IMR-90 (cell line): ENCODE measurements at regions not wholly inside any gene's neighbourhood (a gene's known extent, or its start where the extent isn't known, plus 50 kb on each side); places are given as distances from the start of the nearest gene placed in this dataset.

ENCODE experiments used
- ATAC-seq: fragments of 200-7000 bp; cut with Tn5 transposase; 2 replicates; pipeline ENCODE4 v1.9.1; 2020; ENCODE audit warnings: low read depth, mild to moderate bottlenecking, moderate library complexity
- BruUV-seq: library from RNA; stranded (reverse); fragments of 400-500 nt; replicated peaks from 2 replicates; lab custom pipeline; 2021; lab: Mats Ljungman, UMichigan
- CTCF ChIA-PET: fragments of 300-600 bp; formaldehyde crosslinking; extraction: SDS; loops from one replicate; lab custom pipeline; 2021; ENCODE audit warnings: antibody characterized with exemption; lab: Yijun Ruan, JAX
- POLR2A ChIA-PET: fragments of 300-600 bp; sonication (Branson Sonifier 250); formaldehyde crosslinking; loops from one replicate; lab custom pipeline; 2022; ENCODE audit warnings: antibody characterized with exemption; ENCODE audit not compliant: unreplicated experiment; lab: Charles Lee
- DNase-seq: peaks from one replicate; pipeline ENCODE4 v3.0.0; 2013
- H2AFZ ChIP-seq: replicated peaks from 2 replicates; pipeline ENCODE3; 2013; ENCODE audit warnings: low read length, mild to moderate bottlenecking; ENCODE audit not compliant: poor library complexity
- H2AK5ac ChIP-seq: 2 replicates; pipeline ENCODE4 v1.6.1; 2013; ENCODE audit warnings: low read depth, low read length, inconsistent platforms
- H2AK9ac ChIP-seq: replicated peaks from 2 replicates; pipeline ENCODE3; 2013; ENCODE audit warnings: mild to moderate bottlenecking, low read depth, low read length, moderate library complexity; ENCODE audit not compliant: poor library complexity
- H2BK120ac ChIP-seq: 2 replicates; pipeline ENCODE4 v1.6.1; 2013; ENCODE audit warnings: low read depth, low read length, inconsistent platforms
- H2BK15ac ChIP-seq: 3 replicates; pipeline ENCODE4 v1.6.1; 2013; ENCODE audit warnings: low read depth, low read length, inconsistent platforms
- H2BK20ac ChIP-seq: 2 replicates; pipeline ENCODE4 v1.6.1; 2013; ENCODE audit warnings: low read depth, mild to moderate bottlenecking, inconsistent platforms, low read length, moderate library complexity
- H2BK5ac ChIP-seq: 2 replicates; pipeline ENCODE4 v1.6.1; 2013; ENCODE audit warnings: mild to moderate bottlenecking, low read depth, low read length, inconsistent platforms; ENCODE audit not compliant: poor library complexity, severe bottlenecking
- H3K14ac ChIP-seq: replicated peaks from 2 replicates; pipeline ENCODE4 v1.6.1; 2013; ENCODE audit warnings: low read depth, low read length, inconsistent platforms
- H3K18ac ChIP-seq: 2 replicates; pipeline ENCODE4 v1.6.1; 2013; ENCODE audit warnings: low read depth, low read length, control low read depth
- H3K23ac ChIP-seq: 2 replicates; pipeline ENCODE4 v1.6.1; 2013; ENCODE audit warnings: low read depth, low read length, inconsistent platforms
- H3K27ac ChIP-seq: 2 replicates; pipeline ENCODE4 v1.5.1; 2013; ENCODE audit warnings: mild to moderate bottlenecking, control low read depth, low read length; ENCODE audit not compliant: insufficient read depth
- H3K27me3 ChIP-seq: 2 replicates; pipeline ENCODE4 v1.6.1; 2013; ENCODE audit warnings: low read length; ENCODE audit not compliant: control insufficient read depth, insufficient read depth
- H3K36me3 ChIP-seq: 2 replicates; pipeline ENCODE4 v1.6.1; 2013; ENCODE audit warnings: low read length, mixed read lengths; ENCODE audit not compliant: control insufficient read depth, insufficient read depth
- H3K4ac ChIP-seq: 2 replicates; pipeline ENCODE4 v1.6.1; 2013; ENCODE audit warnings: low read depth, low read length, inconsistent platforms
- H3K4me1 ChIP-seq: 2 replicates; pipeline ENCODE4 v1.6.1; 2013; ENCODE audit warnings: low read length, mixed read lengths; ENCODE audit not compliant: control insufficient read depth, insufficient read depth
- H3K4me2 ChIP-seq: 2 replicates; pipeline ENCODE4 v1.6.1; 2013; ENCODE audit warnings: low read depth, mild to moderate bottlenecking, control low read depth, low read length, moderate library complexity
- H3K4me3 ChIP-seq: 2 replicates; pipeline ENCODE4 v1.5.1; 2013; ENCODE audit warnings: low read depth, mild to moderate bottlenecking, control low read depth, low read length, moderate library complexity; ENCODE audit not compliant: insufficient read depth
- H3K56ac ChIP-seq: 2 replicates; pipeline ENCODE4 v1.6.1; 2013; ENCODE audit warnings: low read length, inconsistent platforms; ENCODE audit not compliant: insufficient read depth; ENCODE audit errors: extremely low read depth
- H3K79me1 ChIP-seq, 2 experiments: 2 replicates each; pipeline ENCODE4 v1.6.1; 2013; ENCODE audit warnings: low read length in 2 of 2, inconsistent platforms in 1 of 2, low read depth in 1 of 2
- H3K9ac ChIP-seq: 2 replicates; pipeline ENCODE4 v1.6.1; 2013; ENCODE audit warnings: low read depth, low read length, control low read depth
- H3K9me1 ChIP-seq: 2 replicates; pipeline ENCODE4 v1.6.1; 2013; ENCODE audit warnings: low read length, inconsistent platforms; ENCODE audit not compliant: insufficient read depth
- H3K9me3 ChIP-seq: 2 replicates; pipeline ENCODE4 v1.6.1; 2013; ENCODE audit warnings: low read length; ENCODE audit not compliant: control insufficient read depth, insufficient read depth
- H4K20me1 ChIP-seq: 2 replicates; pipeline ENCODE4 v1.6.1; 2013; ENCODE audit warnings: low read length, inconsistent platforms; ENCODE audit not compliant: insufficient read depth
- H4K5ac ChIP-seq: 2 replicates; pipeline ENCODE4 v1.6.1; 2013; ENCODE audit warnings: mild to moderate bottlenecking, low read depth, low read length, control low read depth
- H4K8ac ChIP-seq, 2 experiments: 2 replicates each; pipeline ENCODE4 v1.6.1; 2013; ENCODE audit warnings: low read depth in 2 of 2, low read length in 2 of 2, control low read depth in 1 of 2, inconsistent platforms in 1 of 2
- H4K91ac ChIP-seq: 2 replicates; pipeline ENCODE4 v1.6.1; 2013; ENCODE audit warnings: low read depth, low read length, inconsistent platforms; ENCODE audit not compliant: insufficient read depth
- BHLHE40 ChIP-seq: fragments of 150-350 bp; IDR thresholded peaks from 2 replicates; pipeline ENCODE4 v1.6.1; 2016; ENCODE audit warnings: mild to moderate bottlenecking, low read depth, low read length
- CEBPB ChIP-seq: IDR thresholded peaks from 2 replicates; pipeline ENCODE4 v1.6.1; 2012; ENCODE audit warnings: low read depth, low read length, improper control_type of control experiment
- CHD1 ChIP-seq: IDR thresholded peaks from 2 replicates; pipeline ENCODE4 v1.6.1; 2012; ENCODE audit warnings: low read depth, low read length, improper control_type of control experiment
- CTCF ChIP-seq: conservative IDR thresholded peaks from 2 replicates; pipeline ENCODE4 v1.5.1; 2012; ENCODE audit warnings: mild to moderate bottlenecking, low read depth, low read length, improper control_type of control experiment
- ELK1 ChIP-seq: fragments of 150-350 bp; IDR thresholded peaks from 2 replicates; pipeline ENCODE4 v1.6.1; 2016; ENCODE audit warnings: low read depth, mild to moderate bottlenecking, low read length, moderate library complexity, borderline replicate concordance
- FOS ChIP-seq: fragments of 150-350 bp; IDR thresholded peaks from 2 replicates; pipeline ENCODE4 v1.6.1; 2016; ENCODE audit warnings: low read depth, low read length
- MAFK ChIP-seq: IDR thresholded peaks from 2 replicates; pipeline ENCODE4 v1.6.1; 2012; ENCODE audit warnings: low read depth, low read length, improper control_type of control experiment
- MAZ ChIP-seq: IDR thresholded peaks from 2 replicates; pipeline ENCODE4 v1.6.1; 2012; ENCODE audit warnings: low read depth, mild to moderate bottlenecking, low read length, improper control_type of control experiment, moderate library complexity, borderline replicate concordance
- MXI1 ChIP-seq: IDR thresholded peaks from 2 replicates; pipeline ENCODE4 v1.6.1; 2012; ENCODE audit warnings: low read depth, mild to moderate bottlenecking, low read length, moderate library complexity, borderline replicate concordance
- NFE2L2 ChIP-seq: fragments of 150-350 bp; IDR thresholded peaks from 2 replicates; pipeline ENCODE4 v1.6.1; 2016; ENCODE audit warnings: low read depth, mild to moderate bottlenecking, low read length
- POLR2A ChIP-seq: IDR thresholded peaks from 2 replicates; pipeline ENCODE4 v1.6.1; 2012; ENCODE audit warnings: mild to moderate bottlenecking, low read depth, low read length
- RAD21 ChIP-seq: IDR thresholded peaks from 2 replicates; pipeline ENCODE4 v1.6.1; 2012; ENCODE audit warnings: low read length, improper control_type of control experiment
- RCOR1 ChIP-seq: IDR thresholded peaks from 2 replicates; pipeline ENCODE4 v1.6.1; 2012; ENCODE audit warnings: mild to moderate bottlenecking, low read length, improper control_type of control experiment; ENCODE audit not compliant: insufficient replicate concordance
- RFX5 ChIP-seq: IDR thresholded peaks from 2 replicates; pipeline ENCODE4 v1.8.0; 2012; ENCODE audit warnings: low read depth, mild to moderate bottlenecking, low read length, moderate library complexity
- SMC3 ChIP-seq: fragments of 150-350 bp; IDR thresholded peaks from 2 replicates; pipeline ENCODE4 v1.6.1; 2016; ENCODE audit warnings: low read depth, mild to moderate bottlenecking, antibody characterized with exemption, low read length, moderate library complexity
- USF2 ChIP-seq: fragments of 150-350 bp; IDR thresholded peaks from 2 replicates; pipeline ENCODE4 v1.6.1; 2017; ENCODE audit warnings: mild to moderate bottlenecking, antibody characterized with exemption, low read length, low read depth
- WGBS, 2 experiments: methylation state at CpG; one replicate each; pipeline versions ENCODE4 v1.1.5 to v1.1.7; 2013; ENCODE audit warnings: missing lambda C conversion rate in 2 of 2; ENCODE audit not compliant: insufficient read length in 1 of 2; ENCODE audit errors: extremely low coverage in 2 of 2; 5-methylcytosine and 5-hydroxymethylcytosine counted together
- dilution Hi-C: fragments of 300-500 bp; cut with HindIII; formaldehyde crosslinking; loops from one replicate; pipeline ENCODE4 v1.14.3; 2018; ENCODE audit warnings: low sequenced_read_pairs; ENCODE audit not compliant: unreplicated experiment
- in situ Hi-C: fragments of 300-500 bp; cut with MboI; formaldehyde crosslinking; loops from 3 replicates; pipeline ENCODE4 v1.14.3; 2019; ENCODE audit warnings: low sequenced_read_pairs, inconsistent platforms, mixed read lengths
- intact Hi-C: fragments of 100-400 bp; cut with micrococcal nuclease; formaldehyde crosslinking; loops from 2 replicates; pipeline ENCODE4 v1.10.0; 2022

GRCh38 chr6:86148586-86148985, 505.9 kb upstream of the SYNCRIP start:
- in situ Hi-C loops (no loop called here), dilution Hi-C loops (no loop called here), intact Hi-C loops (no loop called here)
- DNase-seq: no peak
- ChIA-PET POLR2A (no interaction called here), CTCF (no interaction called here)
- H3K36me3 ChIP-seq: no peaks in the 10 kb centered on the region
- H2BK120ac ChIP-seq: no peak overlapping the region
- no peak overlapping the region for H4K91ac ChIP-seq
- no peak overlapping the region for H3K4me3 ChIP-seq
- ATAC-seq: no peak
- no peaks in the 10 kb centered on the region for H3K9me1 ChIP-seq
- no peak overlapping the region for H3K4me2 ChIP-seq
- H2BK15ac ChIP-seq: no peak overlapping the region
- no peak overlapping the region for H3K18ac ChIP-seq
- H3K27ac ChIP-seq: no peak overlapping the region
- TF ChIP-seq USF2 (no peak), CEBPB (no peak), POLR2A (no peak), MAFK (no peak), SMC3 (no peak), RFX5 (no peak), NFE2L2 (no peak), BHLHE40 (no peak), MXI1 (no peak), CHD1 (no peak), ELK1 (no peak), RCOR1 (no peak), RAD21 (no peak), FOS (no peak), CTCF (no peak), MAZ (no peak)
- WGBS, 2 experiments: 38% methylated on average over 2 of the region's 7 CpGs; no CpG with 5 or more reads in 1 of the 2 experiments
- no peaks in the 10 kb centered on the region for H3K79me1 ChIP-seq
- H3K56ac ChIP-seq: no peak overlapping the region
- no peak overlapping the region for H3K9ac ChIP-seq
- H2AFZ ChIP-seq: no peak overlapping the region
- H2AK5ac ChIP-seq: no peak overlapping the region
- no peak overlapping the region for H2BK5ac ChIP-seq
- peaks cover 7% of the 10 kb centered on the region; the same call in 1 of the 2 replicates for H3K9me3 ChIP-seq
- no peak overlapping the region for H3K4ac ChIP-seq
- no peaks in the 10 kb centered on the region for H4K20me1 ChIP-seq
- H2BK20ac ChIP-seq: no peak overlapping the region
- no TSS peak for BruUV-seq
- H3K27me3 ChIP-seq: no peaks in the 10 kb centered on the region
- no peak overlapping the region for H2AK9ac ChIP-seq
- H3K4me1 ChIP-seq: no peaks in the 10 kb centered on the region
- H4K8ac ChIP-seq: no peak overlapping the region
- no peak overlapping the region for H3K14ac ChIP-seq
- H3K23ac ChIP-seq: no peak overlapping the region
- no peak overlapping the region for H4K5ac ChIP-seq
